NCI-H2107 (cell line): ENCODE measurements at regions not wholly inside any gene's neighbourhood (a gene's known extent, or its start where the extent isn't known, plus 50 kb on each side); places are given as distances from the start of the nearest gene placed in this dataset.

Experiments used
- DNase-seq: peaks from one replicate; lab custom pipeline; 2025; lab: John Stamatoyannopoulos, UW

- no peak for DNase-seq
Measured at GRCh38 chr6:99219788-99220187, 129.7 kb downstream of the FAXC start.

- no peak for DNase-seq
Measured at GRCh38 chr6:99216959-99217358, 132.5 kb downstream of the FAXC start.

- no peak for DNase-seq
Measured at GRCh38 chr6:99195986-99196655, 153.4 kb downstream of the FAXC start.

GRCh38 chr6:99192561-99192960 lies 156.9 kb downstream of the FAXC start:
- DNase-seq, result no peak

- DNase-seq, result no peak
Measured at GRCh38 chr6:99189823-99190721, 159.4 kb downstream of the FAXC start.

GRCh38 chr6:99187429-99187828 lies 162.0 kb downstream of the FAXC start:
- no peak for DNase-seq

- DNase-seq, result no peak
Measured at GRCh38 chr6:99186417-99186816, 163.1 kb downstream of the FAXC start.

GRCh38 chr6:99185525-99185924 lies 163.9 kb downstream of the FAXC start:
- no peak for DNase-seq

- no peak for DNase-seq
Measured at GRCh38 chr6:99184696-99185095, 164.8 kb downstream of the FAXC start.

GRCh38 chr6:99183066-99183465 lies 166.4 kb downstream of the FAXC start:
- DNase-seq, result no peak

- no peak for DNase-seq
Measured at GRCh38 chr6:99181174-99181573, 168.3 kb downstream of the FAXC start.

GRCh38 chr6:99178168-99178567 lies 171.3 kb downstream of the FAXC start:
- DNase-seq, result no peak

- no peak for DNase-seq
Measured at GRCh38 chr6:99177736-99178135, 171.7 kb downstream of the FAXC start.

GRCh38 chr6:99165838-99166237 lies 183.6 kb downstream of the FAXC start:
- DNase-seq, result no peak

- no peak for DNase-seq
Measured at GRCh38 chr6:99152347-99152643, 197.2 kb downstream of the FAXC start.

GRCh38 chr6:99151634-99152346 lies 197.7 kb downstream of the FAXC start:
- no peak for DNase-seq

- no peak for DNase-seq
Measured at GRCh38 chr6:99148761-99149160, 200.7 kb downstream of the FAXC start.

GRCh38 chr6:99148111-99148510 lies 200.4 kb upstream of the FBXL4 start:
- DNase-seq, result no peak

- no peak for DNase-seq
Measured at GRCh38 chr6:99147206-99147605, 199.5 kb upstream of the FBXL4 start.

GRCh38 chr6:99146711-99147110 lies 199.0 kb upstream of the FBXL4 start:
- DNase-seq, result no peak

GRCh38 chr6:99145738-99146137 lies 198.0 kb upstream of the FBXL4 start:
- DNase-seq, result no peak

- no peak for DNase-seq
Measured at GRCh38 chr6:99143108-99143861, 195.5 kb upstream of the FBXL4 start.
